Ascending aorta (tissue), 2 donors: ENCODE measurements at regions not wholly inside any gene's neighbourhood (a gene's known extent, or its start where the extent isn't known, plus 50 kb on each side); places are given as distances from the start of the nearest gene placed in this dataset.

ENCODE experiments used
- DNase-seq, 2 donors: peaks; one replicate each; pipeline ENCODE4 v3.0.0-alpha.2; 2019; ENCODE audit warnings: low spot score in 2 of 2
- H3K27ac ChIP-seq, 2 donors: fragments of 200-600 bp; sonication (generic); one replicate each; pipeline ENCODE4 v1.5.1; 2016 to 2017; ENCODE audit warnings: mild to moderate bottlenecking in 1 of 2
- H3K27me3 ChIP-seq: fragments of 200-600 bp; sonication (generic); one replicate; pipeline ENCODE4 v1.5.1; 2017
- H3K36me3 ChIP-seq, 2 donors: fragments of 200-600 bp; sonication (generic); one replicate each; pipeline ENCODE4 v1.5.1; 2016
- H3K4me1 ChIP-seq, 2 donors: fragments of 200-600 bp; sonication (generic); one replicate each; pipeline ENCODE4 v1.5.1; 2016 to 2017; ENCODE audit warnings: mild to moderate bottlenecking in 1 of 2
- H3K4me3 ChIP-seq, 2 donors: fragments of 200-600 bp; sonication (generic); one replicate each; pipeline ENCODE4 v1.5.1; 2016 to 2017; ENCODE audit warnings: mild to moderate bottlenecking in 1 of 2
- H3K9me3 ChIP-seq, 2 donors: fragments of 200-600 bp; sonication (generic); one replicate each; pipeline ENCODE4 v1.5.1; 2016
- intact Hi-C: fragments of 100-400 bp; cut with DNase I; formaldehyde crosslinking; loops from one replicate; pipeline ENCODE4 v1.15.1; 2023
- TF ChIP-seq, protein P1 (sequence below), 3 experiments: fragments of 200-600 bp in 2 of 3; fragments of 450-650 bp in 1 of 3; sonication (generic) in 2 of 3; IDR thresholded peaks; one replicate each; pipeline ENCODE4 v1.5.1; 2016 to 2019; ENCODE audit warnings: antibody characterized with exemption in 3 of 3, mild to moderate bottlenecking in 1 of 3, moderate library complexity in 1 of 3

GRCh38 chr21:35323947-35324346 lies 274.8 kb upstream of the RUNX1 start:
- TF ChIP-seq, protein P1, sequence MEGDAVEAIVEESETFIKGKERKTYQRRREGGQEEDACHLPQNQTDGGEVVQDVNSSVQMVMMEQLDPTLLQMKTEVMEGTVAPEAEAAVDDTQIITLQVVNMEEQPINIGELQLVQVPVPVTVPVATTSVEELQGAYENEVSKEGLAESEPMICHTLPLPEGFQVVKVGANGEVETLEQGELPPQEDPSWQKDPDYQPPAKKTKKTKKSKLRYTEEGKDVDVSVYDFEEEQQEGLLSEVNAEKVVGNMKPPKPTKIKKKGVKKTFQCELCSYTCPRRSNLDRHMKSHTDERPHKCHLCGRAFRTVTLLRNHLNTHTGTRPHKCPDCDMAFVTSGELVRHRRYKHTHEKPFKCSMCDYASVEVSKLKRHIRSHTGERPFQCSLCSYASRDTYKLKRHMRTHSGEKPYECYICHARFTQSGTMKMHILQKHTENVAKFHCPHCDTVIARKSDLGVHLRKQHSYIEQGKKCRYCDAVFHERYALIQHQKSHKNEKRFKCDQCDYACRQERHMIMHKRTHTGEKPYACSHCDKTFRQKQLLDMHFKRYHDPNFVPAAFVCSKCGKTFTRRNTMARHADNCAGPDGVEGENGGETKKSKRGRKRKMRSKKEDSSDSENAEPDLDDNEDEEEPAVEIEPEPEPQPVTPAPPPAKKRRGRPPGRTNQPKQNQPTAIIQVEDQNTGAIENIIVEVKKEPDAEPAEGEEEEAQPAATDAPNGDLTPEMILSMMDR (IDR thresholded peaks at IDR 0.05) = no peak
- H3K36me3 ChIP-seq = no peaks in the 10 kb centered on the region
- intact Hi-C loops = loop anchor here (2.0 kb wide), 2 partner anchors 67 to 435 kb away; no protein-coding TSS in a partner anchor
- H3K27me3 ChIP-seq = no peaks in the 10 kb centered on the region
- DNase-seq = no peak
- H3K4me3 ChIP-seq = peak overlapping the region in 1 of 2 donors; percentile 37
- peaks cover 15 to 18% of the 10 kb centered on the region in 2 donors for H3K4me1 ChIP-seq
- no peaks in the 10 kb centered on the region for H3K9me3 ChIP-seq
- peak overlapping the region; percentile 77 to 80 for H3K27ac ChIP-seq

DNA sequence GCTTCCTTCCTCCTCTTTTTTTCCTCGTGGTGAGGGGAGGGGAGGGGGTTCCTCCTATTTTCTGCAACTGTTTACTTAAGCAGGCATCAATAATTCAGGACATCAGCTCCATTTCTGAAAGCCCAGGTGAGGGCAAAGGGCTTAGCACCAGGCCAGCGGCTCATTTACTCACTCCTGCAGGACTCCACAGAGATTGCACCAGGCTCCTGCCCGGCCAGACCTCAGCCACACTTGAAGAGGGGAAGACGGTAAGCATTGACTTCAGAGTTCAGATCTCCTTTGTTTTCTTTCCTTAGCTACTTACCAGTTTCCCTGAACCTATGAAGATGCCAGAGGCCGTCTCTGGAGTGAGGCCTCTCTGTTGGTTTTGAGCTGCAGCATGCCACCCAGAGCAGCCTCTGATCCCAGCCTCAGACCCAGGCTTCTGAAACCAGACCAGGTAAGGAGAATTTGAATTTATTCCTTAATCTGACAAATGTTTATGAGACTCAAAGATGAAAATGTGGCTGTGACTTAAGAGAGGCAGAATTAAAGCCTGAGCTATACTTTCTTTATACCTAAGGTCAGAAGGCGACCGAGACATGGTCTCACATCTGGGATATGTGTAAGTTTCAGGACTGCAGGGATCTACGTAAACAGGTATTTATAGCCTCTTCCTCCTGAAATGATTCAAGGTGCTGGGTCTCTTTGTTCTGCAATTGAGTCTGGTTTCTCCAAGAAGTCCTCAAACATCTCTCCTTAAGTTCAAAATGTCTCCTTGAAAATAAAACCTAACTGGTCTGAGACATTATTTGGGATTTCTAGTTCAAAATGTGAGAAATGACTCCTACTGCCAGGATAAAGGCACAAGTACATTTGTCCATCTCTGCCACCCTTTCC lies 272.5 kb upstream of the RUNX1 start:
- intact Hi-C loops = no loop called here
- Histone ChIP-seq H3K36me3 (no peaks in the 10 kb centered on the region), H3K9me3 (no peaks in the 10 kb centered on the region), H3K27me3 (no peaks in the 10 kb centered on the region), H3K27ac (no peak overlapping the region), H3K4me3 (no peak overlapping the region), H3K4me1 (peaks cover 15 to 18% of the 10 kb centered on the region in 2 donors)
- DNase-seq = no peak
- TF ChIP-seq, protein P1 (IDR thresholded peaks at IDR 0.05) = no peak

GRCh38 chr21:35319684-35320283 lies 270.7 kb upstream of the RUNX1 start:
- H3K27ac ChIP-seq = no peak overlapping the region
- H3K27me3 ChIP-seq = no peaks in the 10 kb centered on the region
- no peak overlapping the region for H3K4me3 ChIP-seq
- no peaks in the 10 kb centered on the region for H3K36me3 ChIP-seq
- no peaks in the 10 kb centered on the region for H3K9me3 ChIP-seq
- TF ChIP-seq, protein P1 (IDR thresholded peaks at IDR 0.05) = no peak
- peaks cover 13 to 14% of the 10 kb centered on the region in 2 donors for H3K4me1 ChIP-seq
- no peak for DNase-seq
- intact Hi-C loops = no loop called here

GRCh38 chr21:35316933-35317332 lies 267.8 kb upstream of the RUNX1 start:
- H3K4me3 ChIP-seq = no peak overlapping the region
- H3K27ac ChIP-seq = no peak overlapping the region
- no peak for DNase-seq
- no peaks in the 10 kb centered on the region for H3K4me1 ChIP-seq
- H3K36me3 ChIP-seq = no peaks in the 10 kb centered on the region
- H3K9me3 ChIP-seq = no peaks in the 10 kb centered on the region
- TF ChIP-seq, protein P1 (IDR thresholded peaks at IDR 0.05) = no peak
- intact Hi-C loops = no loop called here
- no peaks in the 10 kb centered on the region for H3K27me3 ChIP-seq

DNA sequence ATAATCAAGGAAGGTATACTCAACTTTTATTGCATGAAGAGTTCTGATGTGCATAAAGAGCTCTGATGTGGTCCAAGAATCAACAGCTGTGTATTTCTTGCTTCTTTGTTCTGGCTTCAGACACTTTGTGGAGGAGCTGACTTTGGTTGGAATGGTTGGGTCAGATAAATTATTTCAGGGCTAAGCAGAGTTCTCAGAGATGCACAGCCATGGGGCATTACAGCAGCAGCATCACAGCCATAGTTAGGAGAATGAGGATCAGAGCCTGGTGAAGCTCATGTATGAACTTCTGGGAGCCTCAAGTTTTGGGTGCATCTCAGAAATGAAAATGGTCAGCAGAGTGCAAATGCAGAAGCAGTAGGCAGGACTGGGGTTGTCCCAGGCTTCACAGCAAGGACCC lies 267.4 kb upstream of the RUNX1 start:
- H3K27me3 ChIP-seq = no peaks in the 10 kb centered on the region
- H3K36me3 ChIP-seq = no peaks in the 10 kb centered on the region
- no peak overlapping the region for H3K4me3 ChIP-seq
- intact Hi-C loops = no loop called here
- no peak overlapping the region for H3K27ac ChIP-seq
- no peak for DNase-seq
- H3K9me3 ChIP-seq = no peaks in the 10 kb centered on the region
- no peaks in the 10 kb centered on the region for H3K4me1 ChIP-seq
- TF ChIP-seq, protein P1 (IDR thresholded peaks at IDR 0.05) = no peak
